UCSD-AML1 (cell line): ENCODE measurements at regions not wholly inside any gene's neighbourhood (a gene's known extent, or its start where the extent isn't known, plus 50 kb on each side); places are given as distances from the start of the nearest gene placed in this dataset.

ENCODE experiments used
- DNase-seq: peaks from one replicate; lab custom pipeline; 2025; ENCODE audit not compliant: unreplicated experiment; lab: John Stamatoyannopoulos, UW

DNA sequence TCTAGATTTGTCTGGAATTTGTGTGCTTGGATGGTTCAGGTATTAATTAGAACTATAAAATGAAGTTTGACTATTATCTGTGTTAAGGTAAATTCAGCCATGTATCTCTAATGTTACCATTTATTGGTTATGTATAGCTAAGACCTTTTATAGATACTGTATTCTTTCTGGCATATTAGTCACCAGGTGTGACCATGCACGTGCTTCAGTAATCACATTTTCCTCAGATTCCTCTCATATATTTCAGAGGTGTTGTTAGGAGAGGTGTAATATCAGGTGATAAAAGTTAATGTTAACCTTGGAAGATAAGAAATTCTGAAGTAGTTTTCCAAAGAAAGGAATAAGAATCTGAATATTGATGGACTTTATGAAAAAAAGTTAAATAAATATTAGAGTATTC lies 194.5 kb upstream of the KHDRBS2 start:
- no peak for DNase-seq

DNA sequence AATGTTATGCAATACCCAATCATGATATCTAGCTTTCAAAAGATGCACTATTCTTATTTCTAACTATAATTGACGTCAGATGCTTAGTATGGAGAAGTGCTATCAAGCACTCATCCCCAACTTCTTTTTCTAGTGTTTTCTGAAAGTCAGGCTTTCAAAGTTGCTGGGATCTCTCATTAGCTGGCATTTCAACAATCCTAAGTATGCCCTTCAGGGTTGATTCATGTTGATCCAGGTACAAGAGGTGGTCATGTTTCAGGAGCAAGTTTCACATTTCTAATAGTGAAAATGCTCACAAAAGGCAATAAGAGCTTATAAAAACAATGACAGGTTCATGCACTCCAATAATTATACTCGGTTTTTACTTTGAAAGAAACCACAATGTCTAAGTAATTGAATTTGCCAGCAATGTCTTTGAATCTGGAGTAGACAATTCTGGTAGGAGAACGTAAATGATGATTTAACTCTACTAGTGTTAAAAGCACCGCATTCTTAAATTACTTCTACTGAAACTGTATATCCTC lies 193.7 kb upstream of the KHDRBS2 start:
- DNase-seq: no peak

GRCh38 chr6:62474793-62475192 lies 188.8 kb upstream of the KHDRBS2 start:
- no peak for DNase-seq

DNA sequence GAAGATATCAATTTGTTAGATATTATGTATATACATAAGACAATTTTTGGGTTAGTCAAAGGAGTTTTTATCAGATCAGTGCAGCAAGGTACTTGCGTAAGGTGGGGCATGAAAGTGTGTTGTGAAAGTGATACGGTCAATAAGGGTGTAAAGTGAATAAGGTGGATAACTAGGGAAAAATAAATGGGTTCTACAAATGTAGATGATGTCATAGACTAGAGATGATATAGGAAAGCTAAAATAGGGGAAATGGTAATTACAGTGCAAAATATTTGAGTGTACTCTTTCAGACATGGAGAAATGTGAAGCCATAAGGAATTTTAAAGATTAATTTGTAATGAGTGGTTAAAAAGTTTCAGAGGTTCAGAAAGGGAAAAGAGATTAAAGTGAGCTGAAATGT lies 180.6 kb upstream of the KHDRBS2 start:
- DNase-seq: no peak

- no peak for DNase-seq
Measured at GRCh38 chr6:62465206-62465605, 179.2 kb upstream of the KHDRBS2 start.

- no peak for DNase-seq
Measured at GRCh38 chr6:62452586-62452985, 166.6 kb upstream of the KHDRBS2 start.

DNA sequence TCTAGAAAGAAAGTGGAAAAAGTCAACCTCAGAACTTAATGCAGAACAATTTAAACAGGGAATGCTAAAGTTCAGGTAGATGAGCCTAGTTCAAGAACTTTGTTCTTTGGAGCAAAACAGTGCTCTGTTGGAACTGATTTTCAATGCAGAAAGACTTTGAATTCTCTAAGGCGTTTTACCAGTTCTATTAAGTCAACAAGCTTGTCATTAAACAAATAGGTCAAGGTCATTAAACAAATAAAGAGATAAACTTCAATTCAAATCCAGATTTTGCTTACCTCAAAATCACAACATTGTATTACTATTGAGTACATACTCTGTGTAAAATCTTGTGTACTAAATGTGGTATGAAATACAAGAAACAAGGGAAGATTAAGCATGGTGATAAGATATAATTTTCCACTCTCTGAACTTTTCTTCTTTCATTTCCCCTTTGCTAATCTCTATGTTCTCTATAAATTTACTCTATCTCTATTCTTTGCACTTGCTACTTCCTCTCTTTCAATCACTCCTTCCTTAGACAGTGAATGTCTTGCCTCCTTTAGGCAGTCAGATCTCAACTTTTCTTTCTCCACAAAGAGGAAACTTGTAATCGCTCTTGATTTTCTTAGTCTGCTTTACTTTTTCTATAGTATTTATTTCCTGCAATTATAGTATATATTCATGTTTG lies 160.8 kb upstream of the KHDRBS2 start:
- DNase-seq: no peak

- no peak for DNase-seq
Measured at GRCh38 chr6:62445521-62445920, 159.5 kb upstream of the KHDRBS2 start.

DNA sequence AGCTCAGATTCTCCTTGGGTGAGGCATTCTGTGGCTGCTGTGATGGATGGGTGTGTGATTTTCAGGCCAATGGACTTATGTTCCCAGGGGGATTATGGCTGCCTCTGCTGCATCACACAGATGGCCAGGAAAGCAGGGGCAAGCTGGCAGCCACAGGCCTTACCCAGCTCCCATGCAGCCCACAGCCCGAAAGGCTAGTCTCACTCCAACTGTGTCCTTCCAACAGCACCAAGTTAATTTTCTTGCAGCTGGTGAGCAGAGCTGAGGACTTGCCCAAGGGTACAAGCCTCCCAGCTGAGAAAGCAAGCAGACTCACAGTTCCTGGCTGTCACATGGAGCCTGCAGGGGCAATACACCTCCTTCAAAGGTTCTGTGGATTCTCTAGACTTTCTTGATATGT lies 155.2 kb upstream of the KHDRBS2 start:
- DNase-seq: no peak

GRCh38 chr6:62429781-62430180 lies 143.8 kb upstream of the KHDRBS2 start:
- no peak for DNase-seq

DNA sequence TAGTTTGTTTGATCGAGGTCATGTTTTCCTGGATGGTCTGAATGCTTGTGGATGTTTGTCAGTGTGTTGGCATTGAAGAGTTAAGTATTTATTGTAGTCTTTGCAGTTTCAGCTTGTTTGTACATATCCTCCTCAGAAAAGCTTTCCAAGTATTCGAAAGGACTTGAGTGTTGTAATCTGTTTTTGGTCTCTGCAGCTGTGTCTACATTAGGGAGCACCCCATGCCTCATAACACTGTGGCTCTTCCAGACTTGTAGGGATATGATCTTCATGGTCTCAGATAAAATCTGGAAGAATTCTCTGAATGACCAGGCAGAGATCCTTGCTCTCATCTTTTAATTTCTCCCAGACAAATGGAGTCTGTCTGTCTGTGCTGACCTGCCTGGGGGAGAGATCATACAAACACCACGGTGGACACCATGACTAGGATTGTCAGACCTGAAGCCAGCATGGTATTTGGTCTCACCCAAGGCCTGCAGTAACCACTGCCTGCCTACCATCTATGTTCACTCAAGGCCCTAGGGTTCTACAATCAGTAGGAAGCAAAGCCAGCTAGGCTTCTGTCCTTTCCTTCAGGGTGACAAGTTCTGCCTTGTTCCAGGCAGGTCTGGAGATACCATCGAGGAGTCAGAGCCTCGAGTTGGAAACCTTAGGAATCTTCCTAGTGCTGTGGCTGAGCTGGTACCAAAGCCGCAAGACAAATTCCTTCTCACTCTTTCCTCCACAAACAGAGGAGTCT lies 114.7 kb upstream of the KHDRBS2 start:
- no peak for DNase-seq

- peak; percentile 5 for DNase-seq
Measured at GRCh38 chr6:62393608-62394007, 107.6 kb upstream of the KHDRBS2 start.

GRCh38 chr6:62392291-62392690 lies 106.3 kb upstream of the KHDRBS2 start:
- no peak for DNase-seq

DNA sequence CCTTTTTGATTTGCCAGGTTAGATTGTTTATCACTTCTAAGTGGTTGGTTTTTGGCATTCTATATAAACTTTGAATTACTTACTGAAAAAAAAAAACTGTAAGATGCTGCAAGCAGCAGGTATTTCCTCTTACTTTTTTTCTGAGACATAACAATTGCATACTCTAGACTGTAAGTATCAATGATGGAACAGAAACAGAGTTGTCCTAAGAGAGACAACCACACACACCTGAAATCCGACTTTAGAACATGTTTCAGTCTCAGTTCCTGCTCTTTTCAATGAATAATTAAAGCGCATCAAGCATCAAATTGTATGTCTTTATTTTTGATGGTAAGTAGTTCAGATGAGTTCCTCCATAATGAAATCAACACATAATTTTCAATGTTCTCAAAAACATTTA lies 105.3 kb upstream of the KHDRBS2 start:
- DNase-seq: no peak

GRCh38 chr6:62390401-62390800 lies 104.4 kb upstream of the KHDRBS2 start:
- DNase-seq: no peak

GRCh38 chr6:62371453-62372210 lies 85.6 kb upstream of the KHDRBS2 start:
- DNase-seq: no peak

DNA sequence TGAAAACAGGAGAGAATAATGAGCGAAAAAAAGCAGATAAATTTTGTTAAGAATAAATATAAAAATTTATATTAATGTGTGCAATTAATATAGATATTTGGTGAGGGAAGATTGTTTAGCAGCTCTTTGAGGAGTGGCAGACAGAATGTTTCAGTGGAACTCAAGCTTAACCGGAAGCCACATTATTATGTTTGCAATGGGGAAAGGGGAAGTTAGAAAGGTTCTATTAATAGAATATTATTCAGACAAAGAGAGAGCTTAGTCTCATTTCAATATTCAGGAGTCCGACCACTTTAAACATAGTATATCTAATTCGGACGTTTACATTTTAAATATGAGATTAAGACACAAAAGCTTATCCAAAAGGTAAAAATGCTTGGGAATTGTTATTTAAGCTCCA lies 81.6 kb upstream of the KHDRBS2 start:
- peak; percentile 6 for DNase-seq

- DNase-seq: no peak
Measured at GRCh38 chr6:62362097-62362496, 76.1 kb upstream of the KHDRBS2 start.

DNA sequence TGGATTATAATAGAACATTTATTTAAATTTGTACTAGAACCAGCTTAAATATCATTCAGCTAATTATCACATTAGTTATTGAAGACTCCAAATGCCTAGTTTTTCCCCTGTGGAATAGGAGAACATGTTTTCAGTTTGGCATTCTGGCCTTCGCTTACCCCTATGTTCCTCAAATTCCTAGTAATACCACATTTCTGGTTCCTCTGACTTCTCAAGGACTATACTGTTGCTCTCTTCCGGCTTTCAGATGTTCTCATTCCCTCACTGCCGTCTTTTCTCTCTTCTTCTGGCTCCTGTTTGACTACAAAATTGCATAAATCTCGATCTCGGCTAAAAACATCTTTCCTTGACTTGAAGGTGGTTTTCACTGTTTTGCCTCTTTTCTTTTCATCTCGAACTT lies 71.8 kb upstream of the KHDRBS2 start:
- no peak for DNase-seq

DNA sequence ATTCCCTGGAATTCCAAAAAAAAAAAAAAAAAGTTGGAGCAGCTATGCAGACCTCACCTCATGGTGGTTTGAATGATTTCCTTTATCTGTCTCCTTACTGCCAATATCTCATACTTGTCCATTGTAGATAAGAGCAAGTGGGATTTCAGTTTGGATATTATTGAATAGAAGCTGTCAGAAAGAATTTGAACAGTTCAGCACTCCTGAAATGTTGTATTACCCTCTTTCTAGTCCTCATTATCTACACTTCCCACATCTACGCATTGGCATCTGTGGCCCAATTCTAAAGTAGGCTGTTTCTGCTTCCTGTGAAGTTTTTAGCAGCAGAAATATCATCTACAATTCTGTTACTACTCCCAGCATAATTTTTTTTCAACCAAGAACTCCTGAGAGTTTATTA lies 68.2 kb upstream of the KHDRBS2 start:
- DNase-seq: no peak

DNA sequence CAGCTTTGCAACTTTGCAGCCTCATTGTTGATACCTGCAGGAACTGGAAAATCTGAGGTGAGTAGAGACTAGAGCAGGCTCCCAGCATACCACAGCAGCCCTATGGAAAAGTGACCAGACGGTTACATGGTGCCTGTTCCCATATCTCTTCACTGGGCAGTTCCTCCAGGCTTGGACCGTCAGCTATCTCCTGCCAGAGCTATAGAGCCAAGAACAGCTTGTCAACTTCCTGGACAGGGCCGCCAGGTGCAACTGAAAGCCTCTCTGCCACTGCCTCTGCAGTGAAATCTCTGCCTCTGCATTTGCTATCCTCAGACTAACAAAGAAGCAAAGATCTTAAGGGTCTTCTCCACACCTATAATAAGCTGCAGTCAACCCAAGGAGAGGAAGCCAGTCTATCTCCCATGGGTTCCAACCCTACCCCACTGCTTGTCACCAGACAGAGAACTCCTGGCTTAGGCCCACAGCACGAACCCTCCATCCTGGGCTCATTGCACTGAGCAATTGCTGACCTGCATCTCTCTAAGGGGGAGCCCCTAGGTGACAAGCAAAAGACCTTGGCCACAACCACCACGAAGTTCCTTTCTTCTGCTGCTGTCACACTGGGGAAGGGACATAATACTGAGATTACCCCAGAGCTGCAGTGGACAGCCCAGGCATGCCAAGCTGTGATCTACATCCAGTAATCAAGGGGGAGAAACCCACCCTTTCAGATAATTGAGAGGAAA lies 60.1 kb upstream of the KHDRBS2 start:
- DNase-seq: no peak
